Uterus (tissue), 2 donors: ENCODE measurements at regions not wholly inside any gene's neighbourhood (a gene's known extent, or its start where the extent isn't known, plus 50 kb on each side); places are given as distances from the start of the nearest gene placed in this dataset.

Source experiments
- POLR2A ChIP-seq, 2 donors: fragments of 450-650 bp; IDR thresholded peaks; one replicate each; pipeline ENCODE4 v1.6.1; 2016; ENCODE audit warnings: antibody characterized with exemption in 2 of 2, mild to moderate bottlenecking in 1 of 2, moderate library complexity in 1 of 2
- TF ChIP-seq, protein P1 (sequence below), 4 experiments: fragments of 200-600 bp in 2 of 4; fragments of 450-650 bp in 2 of 4; sonication (generic) in 2 of 4; IDR thresholded peaks; one replicate each; pipeline ENCODE4 v1.5.1; 2016 to 2019; ENCODE audit warnings: antibody characterized with exemption in 4 of 4, mild to moderate bottlenecking in 2 of 4, moderate library complexity in 1 of 4

DNA sequence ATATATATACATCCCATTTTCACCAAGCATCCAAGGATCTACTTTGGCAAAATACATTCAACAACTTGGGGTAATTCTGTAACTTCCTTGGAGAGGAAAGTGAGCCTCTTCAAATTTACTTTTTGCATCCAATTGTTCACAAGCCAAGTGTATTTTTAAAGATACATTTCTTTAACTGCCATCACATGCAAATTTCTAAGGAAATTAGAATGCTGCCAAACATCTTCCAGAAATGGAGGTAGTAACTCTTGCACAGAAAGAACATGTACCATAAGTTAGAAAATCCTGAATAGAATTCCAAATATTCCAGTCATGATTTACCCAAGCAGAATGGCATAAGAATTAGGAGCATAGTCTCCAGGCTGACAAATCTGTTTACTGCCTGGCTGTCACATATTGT, 220.5 kb upstream of the NWD2 start:
- TF ChIP-seq, protein P1, sequence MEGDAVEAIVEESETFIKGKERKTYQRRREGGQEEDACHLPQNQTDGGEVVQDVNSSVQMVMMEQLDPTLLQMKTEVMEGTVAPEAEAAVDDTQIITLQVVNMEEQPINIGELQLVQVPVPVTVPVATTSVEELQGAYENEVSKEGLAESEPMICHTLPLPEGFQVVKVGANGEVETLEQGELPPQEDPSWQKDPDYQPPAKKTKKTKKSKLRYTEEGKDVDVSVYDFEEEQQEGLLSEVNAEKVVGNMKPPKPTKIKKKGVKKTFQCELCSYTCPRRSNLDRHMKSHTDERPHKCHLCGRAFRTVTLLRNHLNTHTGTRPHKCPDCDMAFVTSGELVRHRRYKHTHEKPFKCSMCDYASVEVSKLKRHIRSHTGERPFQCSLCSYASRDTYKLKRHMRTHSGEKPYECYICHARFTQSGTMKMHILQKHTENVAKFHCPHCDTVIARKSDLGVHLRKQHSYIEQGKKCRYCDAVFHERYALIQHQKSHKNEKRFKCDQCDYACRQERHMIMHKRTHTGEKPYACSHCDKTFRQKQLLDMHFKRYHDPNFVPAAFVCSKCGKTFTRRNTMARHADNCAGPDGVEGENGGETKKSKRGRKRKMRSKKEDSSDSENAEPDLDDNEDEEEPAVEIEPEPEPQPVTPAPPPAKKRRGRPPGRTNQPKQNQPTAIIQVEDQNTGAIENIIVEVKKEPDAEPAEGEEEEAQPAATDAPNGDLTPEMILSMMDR (IDR thresholded peaks at IDR 0.05): no peak
- TF ChIP-seq POLR2A (IDR thresholded peaks at IDR 0.05): no peak
